K562 (cell line): ENCODE measurements at regions not wholly inside any gene's neighbourhood (a gene's known extent, or its start where the extent isn't known, plus 50 kb on each side); places are given as distances from the start of the nearest gene placed in this dataset.

Experiments used
- BCL6 ChIP-seq: fragments of 250-450 bp; sonication (Bioruptor Pico); IDR thresholded peaks from 2 replicates; pipeline ENCODE4 v1.4.0; 2020
- CEBPB ChIP-seq: fragments of 450-650 bp; IDR thresholded peaks from 2 replicates; pipeline ENCODE4 v1.6.1; 2016; ENCODE audit warnings: missing genetic modification characterization, missing compliant biosample characterization
- CTCF ChIP-seq, 3 experiments: IDR thresholded peaks in 2 of 3; conservative IDR thresholded peaks in 1 of 3; 2 replicates each; pipeline ENCODE4 v1.5.1; 2011 to 2012; ENCODE audit warnings: low read length in 3 of 3, mild to moderate bottlenecking in 3 of 3, control low read depth in 2 of 3, improper control_type of control experiment in 1 of 3, inconsistent platforms in 1 of 3, low read depth in 1 of 3, mixed read lengths in 1 of 3, moderate library complexity in 1 of 3; ENCODE audit not compliant: insufficient read depth in 2 of 3
- DPF2 ChIP-seq: fragments of 450-650 bp; IDR thresholded peaks from 2 replicates; pipeline ENCODE4 v1.6.1; 2016
- HLTF ChIP-seq: fragments of 450-650 bp; IDR thresholded peaks from 2 replicates; pipeline ENCODE4 v1.6.1; 2016
- KDM1A ChIP-seq, 2 experiments: fragments of 450-650 bp; IDR thresholded peaks; 2 replicates each; pipeline ENCODE4 v1.6.1; 2016; ENCODE audit warnings: mild to moderate bottlenecking in 2 of 2
- POLR2AphosphoS5 ChIP-seq: IDR thresholded peaks from 2 replicates; pipeline ENCODE4 v1.6.1; 2011; ENCODE audit warnings: mild to moderate bottlenecking, low read depth, low read length, moderate library complexity; ENCODE audit not compliant: control insufficient read depth, insufficient read depth
- RBM22 ChIP-seq: fragments of 200-400 bp; formaldehyde crosslinking; IDR thresholded peaks from 2 replicates; pipeline ENCODE4 v1.6.1; 2018; ENCODE audit warnings: low read length, low read depth; ENCODE audit not compliant: poor library complexity, severe bottlenecking
- SIRT6 ChIP-seq: IDR thresholded peaks from one replicate; pipeline ENCODE4 v1.6.1; 2012; ENCODE audit warnings: low read depth, mild to moderate bottlenecking, control low read depth, inconsistent platforms, low read length, moderate library complexity
- SMC3 ChIP-seq: conservative IDR thresholded peaks from 2 replicates; pipeline ENCODE4 v1.6.1; 2011; ENCODE audit warnings: low read depth, low read length, improper control_type of control experiment; ENCODE audit not compliant: insufficient read depth
- TF ChIP-seq, protein P1 (sequence below): fragments of 450-650 bp; IDR thresholded peaks from 2 replicates; pipeline ENCODE4 v1.7.0; 2016; ENCODE audit warnings: borderline replicate concordance

GRCh38 chr6:132133736-132134445, 182.7 kb upstream of the CCN2 start:
- TF ChIP-seq DPF2 (no peak), CEBPB (tag) (no peak), SMC3 (no peak), CTCF (IDR thresholded peaks at IDR 0.05 in 2 of 3, conservative IDR thresholded peaks at IDR 0.05 in 1 of 3; ENCODE audit: insufficient read depth in 2 of 3, low read depth in 1 of 3, low read length in 3 of 3) (no peak), POLR2AphosphoS5 (no peak), HLTF (no peak), SIRT6 (no peak), RBM22 (no peak), BCL6 (CRISPR knock-in tag) (no peak), KDM1A (IDR thresholded peaks at IDR 0.05) (no peak)
- TF ChIP-seq, protein P1, sequence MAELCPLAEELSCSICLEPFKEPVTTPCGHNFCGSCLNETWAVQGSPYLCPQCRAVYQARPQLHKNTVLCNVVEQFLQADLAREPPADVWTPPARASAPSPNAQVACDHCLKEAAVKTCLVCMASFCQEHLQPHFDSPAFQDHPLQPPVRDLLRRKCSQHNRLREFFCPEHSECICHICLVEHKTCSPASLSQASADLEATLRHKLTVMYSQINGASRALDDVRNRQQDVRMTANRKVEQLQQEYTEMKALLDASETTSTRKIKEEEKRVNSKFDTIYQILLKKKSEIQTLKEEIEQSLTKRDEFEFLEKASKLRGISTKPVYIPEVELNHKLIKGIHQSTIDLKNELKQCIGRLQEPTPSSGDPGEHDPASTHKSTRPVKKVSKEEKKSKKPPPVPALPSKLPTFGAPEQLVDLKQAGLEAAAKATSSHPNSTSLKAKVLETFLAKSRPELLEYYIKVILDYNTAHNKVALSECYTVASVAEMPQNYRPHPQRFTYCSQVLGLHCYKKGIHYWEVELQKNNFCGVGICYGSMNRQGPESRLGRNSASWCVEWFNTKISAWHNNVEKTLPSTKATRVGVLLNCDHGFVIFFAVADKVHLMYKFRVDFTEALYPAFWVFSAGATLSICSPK: no peak
